ENCODE measurements at regions not wholly inside any gene's neighbourhood (a gene's known extent, or its start where the extent isn't known, plus 50 kb on each side); places are given as distances from the start of the nearest gene placed in this dataset.

- Histone ChIP-seq H3K27me3 (ENCODE audit: insufficient read depth, low read length, poor library complexity) (no peaks in the 10 kb centered on the region), H4K20me1 (ENCODE audit: insufficient read depth, low read length) (no peaks in the 10 kb centered on the region), H3K4me3 (ENCODE audit: low read depth in 1 of 2, low read length in 2 of 2) (no peak overlapping the region), H3K36me3 (ENCODE audit: insufficient read depth, low read length) (no peaks in the 10 kb centered on the region), H3K9me3 (ENCODE audit: insufficient read depth, low read length, severe bottlenecking) (no peaks in the 10 kb centered on the region), H3K4me2 (ENCODE audit: insufficient read depth, low read length) (no peak overlapping the region), H3K79me2 (ENCODE audit: insufficient read depth, low read length) (no peaks in the 10 kb centered on the region), H3K4me1 (ENCODE audit: insufficient read depth, low read length) (no peaks in the 10 kb centered on the region), H2AFZ (ENCODE audit: low read depth, low read length) (no peak overlapping the region), H3K9ac (ENCODE audit: low read depth, low read length) (no peak overlapping the region), H3K27ac (ENCODE audit: low read length) (no peak overlapping the region)
- TF ChIP-seq CTCF (IDR thresholded peaks at IDR 0.05; ENCODE audit: borderline replicate concordance, extremely low read depth, low read length, poor library complexity, severe bottlenecking), result no peak
- no peak for TF ChIP-seq EZH2 (IDR thresholded peaks at IDR 0.05; ENCODE audit: borderline replicate concordance, low read depth, low read length, severe bottlenecking)
- ATAC-seq (ENCODE audit: insufficient read depth, low read depth) (no peak), DNase-seq (no peak)
Observed at GRCh38 chr12:124631681-124632256, 64.4 kb upstream of the NCOR2 start.

DNA sequence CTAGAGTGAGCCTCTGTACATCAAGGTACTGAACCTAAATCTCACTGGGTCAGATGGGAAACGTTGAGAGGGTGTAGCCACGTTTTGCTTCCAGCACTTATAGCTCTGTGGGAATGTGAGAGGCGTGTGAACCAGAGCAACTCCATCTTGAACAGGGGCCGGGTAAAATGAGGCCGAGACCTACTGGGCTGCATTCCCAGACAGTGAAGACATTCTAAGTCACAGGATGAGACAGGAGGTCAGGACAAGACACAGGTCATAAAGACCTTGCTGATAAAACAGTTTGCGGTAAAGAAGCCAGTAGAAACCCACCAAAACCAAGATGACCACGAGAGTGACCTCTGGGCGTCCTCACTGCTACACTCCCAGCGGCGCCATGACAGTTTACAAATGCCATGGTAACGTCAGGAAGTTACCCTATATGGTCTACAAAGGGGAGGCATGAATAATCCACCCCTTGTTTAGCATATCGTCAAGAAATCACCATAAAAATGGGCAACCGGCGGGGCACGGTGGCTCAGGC, 63.4 kb upstream of the NCOR2 start:
- Histone ChIP-seq H3K27ac (ENCODE audit: low read length) (no peak overlapping the region), H4K20me1 (ENCODE audit: insufficient read depth, low read length) (no peaks in the 10 kb centered on the region), H3K79me2 (ENCODE audit: insufficient read depth, low read length) (no peaks in the 10 kb centered on the region), H3K27me3 (ENCODE audit: insufficient read depth, low read length, poor library complexity) (no peaks in the 10 kb centered on the region), H3K9ac (ENCODE audit: low read depth, low read length) (no peak overlapping the region), H2AFZ (ENCODE audit: low read depth, low read length) (no peak overlapping the region), H3K4me3 (ENCODE audit: low read depth in 1 of 2, low read length in 2 of 2) (no peak overlapping the region), H3K4me1 (ENCODE audit: insufficient read depth, low read length) (no peaks in the 10 kb centered on the region), H3K4me2 (ENCODE audit: insufficient read depth, low read length) (no peak overlapping the region), H3K9me3 (ENCODE audit: insufficient read depth, low read length, severe bottlenecking) (no peaks in the 10 kb centered on the region), H3K36me3 (ENCODE audit: insufficient read depth, low read length) (no peaks in the 10 kb centered on the region)
- DNase-seq, result no peak
- no peak for ATAC-seq (ENCODE audit: insufficient read depth, low read depth)
- TF ChIP-seq CTCF (IDR thresholded peaks at IDR 0.05; ENCODE audit: borderline replicate concordance, extremely low read depth, low read length, poor library complexity, severe bottlenecking), result no peak
- TF ChIP-seq EZH2 (IDR thresholded peaks at IDR 0.05; ENCODE audit: borderline replicate concordance, low read depth, low read length, severe bottlenecking), result no peak

- Histone ChIP-seq H3K27me3 (ENCODE audit: insufficient read depth, low read length, poor library complexity) (no peaks in the 10 kb centered on the region), H3K36me3 (ENCODE audit: insufficient read depth, low read length) (no peaks in the 10 kb centered on the region), H3K79me2 (ENCODE audit: insufficient read depth, low read length) (no peaks in the 10 kb centered on the region), H4K20me1 (ENCODE audit: insufficient read depth, low read length) (no peaks in the 10 kb centered on the region), H3K9me3 (ENCODE audit: insufficient read depth, low read length, severe bottlenecking) (no peaks in the 10 kb centered on the region), H3K4me2 (ENCODE audit: insufficient read depth, low read length) (no peak overlapping the region), H3K27ac (ENCODE audit: low read length) (no peak overlapping the region), H2AFZ (ENCODE audit: low read depth, low read length) (no peak overlapping the region), H3K4me1 (ENCODE audit: insufficient read depth, low read length) (no peaks in the 10 kb centered on the region), H3K9ac (ENCODE audit: low read depth, low read length) (no peak overlapping the region), H3K4me3 (ENCODE audit: low read depth in 1 of 2, low read length in 2 of 2) (no peak overlapping the region)
- DNase-seq (no peak), ATAC-seq (ENCODE audit: insufficient read depth, low read depth) (no peak)
- TF ChIP-seq EZH2 (IDR thresholded peaks at IDR 0.05; ENCODE audit: borderline replicate concordance, low read depth, low read length, severe bottlenecking) (no peak), CTCF (IDR thresholded peaks at IDR 0.05; ENCODE audit: borderline replicate concordance, extremely low read depth, low read length, poor library complexity, severe bottlenecking) (no peak)
Observed at GRCh38 chr12:124629789-124630480, 62.5 kb upstream of the NCOR2 start.
